ENCODE measurements at regions not wholly inside any gene's neighbourhood (a gene's known extent, or its start where the extent isn't known, plus 50 kb on each side); places are given as distances from the start of the nearest gene placed in this dataset.

GRCh38 chr2:78506301-78506700 lies 519.2 kb upstream of the REG3G start:
- DNase-seq, result no peak

- DNase-seq, result no peak
Measured at GRCh38 chr2:78521938-78522337, 503.6 kb upstream of the REG3G start.

- DNase-seq, result no peak
Measured at GRCh38 chr2:78532762-78533379, 492.6 kb upstream of the REG3G start.

GRCh38 chr2:78535395-78535794 lies 490.1 kb upstream of the REG3G start:
- DNase-seq, result no peak

GRCh38 chr2:78538322-78538721 lies 487.2 kb upstream of the REG3G start:
- DNase-seq, result no peak

GRCh38 chr2:78540255-78540654 lies 485.2 kb upstream of the REG3G start:
- no peak for DNase-seq

GRCh38 chr2:78541088-78541450 lies 484.4 kb upstream of the REG3G start:
- no peak for DNase-seq

GRCh38 chr2:78541451-78542267 lies 483.8 kb upstream of the REG3G start:
- DNase-seq, result no peak

GRCh38 chr2:78546843-78547242 lies 478.7 kb upstream of the REG3G start:
- DNase-seq, result no peak

GRCh38 chr2:78549766-78550165 lies 475.7 kb upstream of the REG3G start:
- DNase-seq, result no peak

- DNase-seq, result no peak
Measured at GRCh38 chr2:78553866-78554647, 471.4 kb upstream of the REG3G start.

- DNase-seq, result no peak
Measured at GRCh38 chr2:78561876-78562275, 463.6 kb upstream of the REG3G start.

- no peak for DNase-seq
Measured at GRCh38 chr2:78564666-78565065, 460.8 kb upstream of the REG3G start.

GRCh38 chr2:78568782-78569373 lies 456.6 kb upstream of the REG3G start:
- no peak for DNase-seq

GRCh38 chr2:78576409-78576808 lies 449.1 kb upstream of the REG3G start:
- no peak for DNase-seq

GRCh38 chr2:78585871-78586270 lies 439.6 kb upstream of the REG3G start:
- DNase-seq, result no peak

- DNase-seq, result no peak
Measured at GRCh38 chr2:78586316-78586715, 439.2 kb upstream of the REG3G start.

- DNase-seq, result no peak
Measured at GRCh38 chr2:78589871-78590270, 435.6 kb upstream of the REG3G start.

GRCh38 chr2:78592491-78592890 lies 433.0 kb upstream of the REG3G start:
- no peak for DNase-seq

GRCh38 chr2:78601113-78601512 lies 424.4 kb upstream of the REG3G start:
- no peak for DNase-seq

- DNase-seq, result no peak
Measured at GRCh38 chr2:78602862-78603261, 422.6 kb upstream of the REG3G start.

- DNase-seq, result no peak
Measured at GRCh38 chr2:78606895-78607294, 418.6 kb upstream of the REG3G start.

- no peak for DNase-seq
Measured at GRCh38 chr2:78614726-78615125, 410.8 kb upstream of the REG3G start.

GRCh38 chr2:78615956-78616355 lies 409.5 kb upstream of the REG3G start:
- no peak for DNase-seq
